NOMO-1 treated with DMSO at 0.1 percent for 48 hours (cell line): ENCODE measurements at regions not wholly inside any gene's neighbourhood (a gene's known extent, or its start where the extent isn't known, plus 50 kb on each side); places are given as distances from the start of the nearest gene placed in this dataset.
"Not testable (repeated sequence)": the region's sequence is repeated elsewhere in the genome, so short reads cannot be mapped to it uniquely, and the experiment has no call there.

Experiments
- DNase-seq: peaks from one replicate; lab custom pipeline; 2025; ENCODE audit not compliant: unreplicated experiment; lab: John Stamatoyannopoulos, UW

DNA sequence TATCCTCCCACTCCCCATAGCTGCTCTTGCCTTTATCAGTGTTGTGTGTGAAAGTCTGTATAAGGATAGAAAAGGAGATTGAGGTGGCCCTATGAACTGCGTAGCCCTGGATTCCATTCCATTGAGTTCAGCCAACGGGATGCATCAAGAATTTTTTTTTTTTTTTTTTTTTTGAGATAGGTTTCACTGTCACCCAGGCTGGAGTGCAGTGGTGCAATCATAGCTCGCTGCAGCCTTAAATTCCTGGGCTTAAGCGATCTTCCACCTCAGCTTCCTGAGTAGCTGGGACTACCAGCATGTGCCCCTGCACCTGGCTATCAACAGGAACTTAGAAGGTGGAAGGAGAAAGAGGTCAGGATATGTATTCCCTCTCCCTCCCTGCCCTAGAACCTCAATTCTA is 187.2 kb upstream of the SPRY1 start:
- no peak for DNase-seq

- no peak for DNase-seq
These were observed 181.1 kb upstream of the SPRY1 start for GRCh38 chr4:123215536-123215935.

GRCh38 chr4:123216543-123216942 is 180.1 kb upstream of the SPRY1 start:
- no peak for DNase-seq

DNA sequence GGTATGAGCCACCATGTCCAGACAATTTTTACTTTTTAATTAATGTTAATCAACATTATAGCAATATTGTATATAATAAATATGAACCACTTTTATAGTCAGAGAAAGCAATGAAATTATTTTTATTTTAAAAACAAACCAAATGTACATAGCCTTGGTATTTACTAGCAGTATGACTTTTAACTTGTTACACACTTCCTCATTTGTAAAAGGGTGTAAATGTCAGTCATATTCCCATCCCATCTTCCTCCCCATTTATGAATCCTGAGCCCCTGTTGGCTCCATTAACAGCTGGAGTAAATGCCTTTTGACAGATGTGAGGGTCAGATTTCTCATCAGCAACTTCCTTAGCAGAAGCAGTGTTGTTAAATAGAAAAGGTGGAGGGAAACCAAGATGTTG is 179.6 kb upstream of the SPRY1 start:
- no peak for DNase-seq

DNA sequence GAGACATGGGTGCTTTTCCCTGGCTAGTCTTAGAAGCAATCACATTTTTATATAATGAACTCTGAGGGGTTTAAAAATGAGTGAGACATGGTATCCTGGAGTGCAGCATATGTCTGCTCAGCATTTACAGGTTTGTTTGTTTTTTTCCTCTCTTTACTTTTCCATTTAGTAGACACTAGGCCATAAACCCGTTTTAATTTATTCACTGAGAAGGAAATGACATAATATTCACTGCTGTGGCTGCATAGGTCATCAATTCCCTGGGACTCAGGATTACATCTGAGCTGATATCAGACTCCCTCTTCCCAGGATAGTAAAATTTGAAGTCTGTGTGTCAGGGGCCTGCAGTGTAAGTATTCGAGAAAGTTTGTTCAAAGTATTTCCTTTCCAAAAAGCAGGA is 178.9 kb upstream of the SPRY1 start:
- no peak for DNase-seq

GRCh38 chr4:123218981-123219380 is 177.6 kb upstream of the SPRY1 start:
- DNase-seq, result no peak

GRCh38 chr4:123229286-123229685 is 167.3 kb upstream of the SPRY1 start:
- DNase-seq, result no peak

- no peak for DNase-seq
These were observed 166.5 kb upstream of the SPRY1 start for GRCh38 chr4:123230061-123230460.

DNA sequence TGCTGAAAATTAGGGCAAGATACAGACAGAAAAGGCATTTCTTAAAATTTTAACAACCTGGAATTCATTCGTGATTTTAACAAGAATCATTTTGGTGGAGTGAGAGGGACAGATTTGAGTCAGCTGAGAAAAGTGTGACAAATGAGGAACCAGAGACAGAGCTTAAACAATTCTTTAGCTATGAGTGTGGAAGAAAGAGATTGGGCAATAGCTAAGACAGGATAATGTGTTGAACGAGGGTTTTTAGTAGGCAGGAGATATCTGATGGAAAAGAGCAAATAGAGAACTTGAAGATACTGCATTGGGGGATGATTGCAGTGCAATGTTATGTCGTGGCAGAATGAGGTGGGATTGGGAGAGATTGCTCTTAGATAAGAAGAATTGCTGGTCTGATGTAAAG is 164.2 kb upstream of the SPRY1 start:
- peak; percentile 88 for DNase-seq

GRCh38 chr4:123233136-123233768 is 163.3 kb upstream of the SPRY1 start:
- peak; percentile 85 for DNase-seq

GRCh38 chr4:123234955-123235354 is 161.6 kb upstream of the SPRY1 start:
- DNase-seq, result no peak

- no peak for DNase-seq
These were observed 161.2 kb upstream of the SPRY1 start for GRCh38 chr4:123235431-123235830.

DNA sequence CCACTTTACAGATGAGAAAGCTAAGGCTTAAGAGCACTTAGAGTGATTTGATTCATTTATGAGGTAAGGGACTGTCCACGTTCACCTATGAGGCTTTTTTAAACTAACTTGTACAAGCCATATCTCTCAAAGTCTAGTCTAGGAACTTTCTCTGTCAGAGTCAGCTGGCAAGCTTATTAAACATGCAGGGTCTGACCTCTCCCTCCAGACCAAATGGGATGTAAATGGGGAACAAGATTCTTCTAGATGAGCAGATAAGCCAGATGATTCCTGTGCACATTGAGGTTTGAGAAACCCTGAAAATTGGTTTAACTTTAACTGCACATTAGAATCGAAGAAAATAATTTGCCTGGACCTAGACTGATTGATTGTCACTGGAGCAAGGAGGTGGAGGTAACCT is 160.0 kb upstream of the SPRY1 start:
- DNase-seq, result no peak

DNA sequence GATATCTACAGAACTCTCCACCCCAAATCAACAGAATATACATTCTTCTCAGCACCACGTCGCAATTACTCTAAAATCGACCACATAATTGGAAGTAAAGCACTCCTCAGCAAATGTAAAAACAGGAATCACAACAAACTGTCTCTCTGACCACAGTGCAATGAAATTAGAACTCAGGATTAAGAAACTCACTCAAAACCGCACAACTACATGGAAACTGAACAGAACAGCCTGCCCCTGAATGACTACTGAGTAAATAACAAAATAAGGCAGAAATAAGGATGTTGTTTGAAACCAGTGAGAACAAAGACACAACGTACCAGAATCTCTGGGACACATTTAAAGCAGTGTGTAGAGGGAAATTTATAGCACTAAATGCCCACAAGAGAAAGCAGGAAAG is 156.3 kb upstream of the SPRY1 start:
- peak; percentile 78 for DNase-seq

GRCh38 chr4:123243220-123243619 is 153.4 kb upstream of the SPRY1 start:
- DNase-seq, result not testable (repeated sequence)

DNA sequence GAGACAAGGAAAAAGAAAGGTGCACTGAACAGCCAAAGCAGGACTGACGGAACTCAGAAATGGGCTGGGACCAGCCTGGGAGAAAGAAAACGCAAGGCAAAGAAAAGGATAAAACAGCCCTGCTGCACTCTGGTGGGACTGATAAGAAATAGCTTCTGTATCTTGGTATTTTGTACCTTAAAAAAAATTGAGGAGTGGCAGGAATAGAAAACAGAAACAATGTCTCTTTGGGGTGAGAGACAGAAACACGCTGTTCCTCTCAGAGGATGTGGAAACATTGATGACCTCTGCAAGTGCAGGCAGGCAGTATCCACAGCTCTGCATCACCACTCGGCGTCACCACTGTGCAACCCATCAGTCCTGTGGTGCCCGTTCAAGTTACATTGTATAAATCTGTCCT is 152.5 kb upstream of the SPRY1 start:
- DNase-seq, result peak; percentile 3

GRCh38 chr4:123246085-123246484 is 150.5 kb upstream of the SPRY1 start:
- no peak for DNase-seq

DNA sequence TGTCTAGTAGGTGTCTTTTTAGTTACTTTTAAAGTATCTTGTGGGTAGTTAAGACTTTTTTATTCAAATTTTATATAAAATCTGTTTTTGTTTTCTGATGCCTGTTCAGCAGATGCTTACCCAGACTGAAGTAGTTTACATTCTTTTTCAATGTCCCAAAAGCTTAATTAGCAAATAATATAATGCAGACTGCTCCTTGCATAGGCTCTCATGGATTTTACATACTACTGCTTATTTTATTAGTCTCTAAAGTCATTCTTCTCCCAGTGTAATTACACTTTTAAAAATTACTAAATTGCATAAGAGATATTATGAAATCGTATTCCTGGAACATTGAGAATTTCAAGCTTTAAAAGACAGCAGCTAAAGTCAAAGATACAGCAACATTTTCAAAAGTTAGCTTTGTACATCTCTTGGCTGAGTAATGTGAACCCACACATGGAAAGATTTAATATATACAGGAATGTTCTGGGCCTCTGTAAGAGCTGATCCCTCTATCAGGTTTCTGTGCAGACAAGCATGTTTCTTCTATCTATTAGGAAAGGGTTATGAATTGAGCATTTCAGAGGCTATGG is 148.4 kb upstream of the SPRY1 start:
- no peak for DNase-seq

DNA sequence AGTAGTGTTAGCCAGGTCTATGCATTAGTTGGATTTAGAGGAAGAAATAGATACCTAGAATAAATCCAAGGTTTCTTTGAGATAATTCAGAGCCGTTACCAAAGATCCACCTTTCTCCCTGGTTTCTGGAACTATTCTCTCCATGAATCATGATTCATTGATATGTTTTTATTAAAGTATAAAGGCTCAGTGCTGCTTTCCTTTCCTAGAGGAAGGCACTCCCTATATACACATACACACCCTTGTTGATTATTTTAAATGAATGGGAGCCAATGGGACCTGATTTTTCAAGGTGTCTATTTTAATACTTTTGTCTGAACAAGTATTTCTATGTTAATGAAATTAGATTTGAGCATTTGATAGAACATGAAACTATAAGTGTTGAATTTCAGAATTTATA is 146.8 kb upstream of the SPRY1 start:
- no peak for DNase-seq

- DNase-seq, result no peak
These were observed 145.8 kb upstream of the SPRY1 start for GRCh38 chr4:123250843-123251242.

DNA sequence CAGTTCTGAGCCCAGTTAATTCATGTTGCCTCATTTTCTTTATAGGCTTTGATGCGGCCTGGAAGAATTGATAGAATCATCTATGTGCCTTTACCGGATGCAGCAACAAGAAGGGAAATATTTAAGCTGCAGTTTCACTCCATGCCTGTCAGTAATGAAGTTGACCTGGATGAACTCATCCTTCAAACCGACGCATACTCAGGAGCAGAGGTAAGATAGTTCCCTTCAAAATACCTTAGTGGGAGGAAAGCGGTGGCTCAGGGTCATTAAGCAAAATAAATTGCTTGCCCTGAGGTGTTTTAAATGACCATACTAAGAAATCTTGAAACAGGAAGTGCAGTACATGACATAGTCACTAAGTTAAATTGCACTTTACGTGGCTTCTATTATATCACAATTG is 140.6 kb upstream of the SPRY1 start:
- peak; percentile 22 for DNase-seq

DNA sequence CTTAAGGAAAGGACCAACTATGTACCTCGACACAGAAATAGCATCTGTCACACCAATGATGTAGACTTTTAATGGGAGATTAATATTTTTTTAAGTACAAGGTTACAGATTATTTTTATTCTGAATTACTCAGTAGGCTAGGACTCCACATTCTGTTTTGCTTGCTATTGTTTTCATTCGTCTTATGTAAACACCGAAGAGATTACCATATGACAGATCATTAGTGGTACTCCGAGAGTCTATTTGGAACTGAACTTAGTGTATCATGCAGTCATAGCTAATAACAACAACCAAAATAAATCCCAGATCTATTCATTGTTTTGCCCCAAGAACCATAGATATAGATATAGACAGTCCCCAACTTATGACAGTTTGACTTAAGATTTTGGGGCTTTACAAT is 139.7 kb upstream of the SPRY1 start:
- DNase-seq, result no peak

DNA sequence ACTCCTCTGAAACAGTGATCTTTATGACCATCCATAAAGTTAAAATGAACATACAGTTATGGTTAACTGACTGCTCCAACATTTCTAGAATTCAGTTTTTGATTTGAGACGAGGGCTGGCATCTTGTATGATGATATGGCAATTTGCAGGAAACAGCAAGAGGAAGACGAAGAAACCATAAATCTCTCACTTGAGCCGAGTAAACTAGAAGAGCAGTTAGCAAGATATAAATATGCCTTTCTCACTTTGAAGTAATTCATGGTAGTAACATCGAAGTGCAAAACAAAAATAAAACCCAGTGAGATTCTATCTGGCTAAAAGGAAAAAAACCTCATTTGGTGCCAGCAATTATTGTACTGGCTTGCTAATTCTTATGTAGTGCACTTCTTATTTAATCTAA is 139.0 kb upstream of the SPRY1 start:
- DNase-seq, result peak; percentile 30
